ENCODE measurements at regions not wholly inside any gene's neighbourhood (a gene's known extent, or its start where the extent isn't known, plus 50 kb on each side); places are given as distances from the start of the nearest gene placed in this dataset.
"Not testable (repeated sequence)": the region's sequence is repeated elsewhere in the genome, so short reads cannot be mapped to it uniquely, and the experiment has no call there.

DNA sequence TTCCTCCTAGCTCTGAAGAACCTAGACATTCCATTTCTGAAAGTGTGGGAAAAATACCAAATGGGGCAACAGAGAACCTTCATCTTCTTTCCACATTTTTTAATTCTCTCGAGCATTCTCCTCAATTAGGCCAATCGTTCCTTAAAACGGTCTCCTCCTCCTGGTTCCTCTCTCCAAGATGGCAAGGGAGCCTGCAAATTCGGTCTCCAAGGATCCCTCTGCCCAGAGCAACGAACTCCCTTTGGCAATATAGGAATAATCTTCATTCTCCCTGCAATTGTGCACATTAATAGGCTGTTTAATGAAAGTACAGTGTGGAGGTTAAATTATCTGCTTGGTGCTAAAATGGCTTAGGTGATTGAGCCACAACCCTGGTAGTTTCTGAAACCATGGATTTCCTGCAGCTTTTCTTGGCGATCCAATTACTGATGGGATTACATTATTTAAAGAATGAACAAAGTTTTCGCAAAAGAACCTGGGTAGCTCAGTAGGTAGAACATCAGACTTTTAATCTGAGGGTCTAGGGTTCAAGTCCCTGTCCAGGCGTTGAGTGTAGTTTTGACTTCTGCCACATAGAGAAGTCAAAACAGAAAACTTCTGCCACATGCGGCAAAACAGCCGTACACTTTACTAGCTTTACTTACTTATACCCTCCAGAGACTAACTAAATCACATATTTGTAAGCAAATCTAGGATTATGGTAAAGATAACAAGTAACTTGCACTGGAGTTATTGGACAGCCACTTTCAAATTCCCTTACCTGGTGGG, 102.9 kb upstream of the ZNF184 start:
- DNase-seq = no peak

DNA sequence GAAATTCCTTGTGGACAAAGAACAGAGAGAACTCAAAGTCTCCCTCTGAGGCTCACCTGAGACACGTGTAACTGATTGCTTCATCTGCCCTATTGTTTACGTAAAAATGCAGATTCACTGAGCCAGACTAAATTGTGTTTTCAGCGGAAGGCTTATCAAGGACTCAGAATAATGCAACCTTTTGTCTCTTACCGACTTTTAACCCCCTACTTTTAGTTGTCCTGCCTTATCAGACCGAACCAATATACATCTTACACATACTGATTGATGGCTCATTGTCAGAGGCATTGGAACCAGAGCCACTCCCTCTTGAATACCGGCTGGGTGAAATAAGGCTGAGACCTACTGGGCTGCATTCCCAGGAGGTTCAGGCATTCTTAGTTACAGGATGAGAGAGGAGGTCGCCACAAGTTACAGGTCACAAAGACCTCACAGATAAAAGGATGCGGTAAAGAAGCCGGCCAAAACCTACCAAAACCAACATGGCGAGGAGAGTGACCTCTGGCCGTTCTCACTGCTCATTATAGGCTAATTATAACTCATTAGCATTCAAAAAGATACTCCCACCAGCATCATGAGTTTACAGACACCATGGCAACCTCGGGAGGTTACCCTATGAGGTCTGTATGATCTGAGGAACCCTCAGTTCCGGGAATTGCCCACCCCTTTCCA, 95.5 kb upstream of the ZNF184 start:
- no peak for DNase-seq

DNA sequence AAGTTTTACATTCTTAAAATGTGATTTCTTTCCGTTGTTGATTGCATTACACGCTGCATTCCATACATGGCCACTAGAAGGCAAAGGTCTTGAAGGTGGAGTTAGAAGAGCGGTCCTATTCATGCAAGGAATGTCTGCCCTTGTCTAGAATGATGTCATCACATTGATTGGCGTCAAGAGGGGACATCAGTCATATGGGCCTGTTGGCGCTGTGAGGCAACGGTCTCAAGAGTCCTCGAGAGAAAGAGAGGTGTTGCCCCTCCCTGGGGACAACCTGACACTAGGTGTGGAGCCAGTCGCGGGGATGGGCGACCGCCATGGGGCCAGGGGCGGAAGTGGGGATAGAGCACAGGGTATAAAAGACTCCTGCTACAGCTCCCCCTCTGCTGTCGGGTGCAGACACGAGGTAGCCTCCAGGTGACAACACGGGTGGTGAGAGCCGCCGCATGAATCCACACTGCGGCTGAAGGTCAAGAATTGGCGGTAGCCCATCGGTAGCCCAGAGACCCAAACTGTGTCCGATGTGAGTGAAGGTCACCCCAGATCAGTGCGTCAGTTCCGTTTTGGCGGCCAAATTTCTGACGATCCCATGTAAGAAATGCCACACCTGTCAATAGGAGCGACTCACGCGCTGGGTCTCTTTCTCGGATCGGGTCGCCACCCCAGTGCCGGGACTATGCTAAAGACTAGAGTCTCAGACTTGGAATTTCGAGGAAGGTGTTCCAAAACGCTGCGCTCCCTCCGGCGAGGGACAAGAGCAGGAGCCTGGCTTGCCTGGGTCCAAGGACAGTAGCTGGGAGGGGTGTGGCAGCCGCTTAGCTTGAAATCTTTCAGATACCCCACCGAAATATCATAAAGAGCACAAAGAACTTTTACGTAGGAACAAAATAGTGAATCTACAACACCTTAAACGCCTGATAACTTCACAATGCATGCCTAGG, 93.2 kb upstream of the ZNF184 start:
- no peak for DNase-seq

DNA sequence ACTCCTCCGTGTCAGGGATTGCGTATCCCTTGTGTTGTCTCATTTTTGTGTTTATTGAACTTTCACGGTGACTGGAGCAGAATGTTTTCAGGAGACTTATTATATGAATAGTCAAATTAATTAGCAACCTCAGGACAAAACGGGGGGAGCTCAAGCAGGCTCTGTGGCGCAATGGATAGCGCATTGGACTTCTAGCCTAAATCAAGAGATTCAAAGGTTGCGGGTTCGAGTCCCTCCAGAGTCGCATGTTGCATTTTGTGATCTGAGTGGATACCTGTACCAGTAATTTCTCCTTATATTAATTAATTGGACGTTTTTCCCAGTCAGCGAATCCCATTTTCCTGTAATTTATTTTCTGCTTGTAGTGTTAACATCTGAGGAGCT, 89.1 kb upstream of the ZNF184 start:
- no peak for DNase-seq

DNA sequence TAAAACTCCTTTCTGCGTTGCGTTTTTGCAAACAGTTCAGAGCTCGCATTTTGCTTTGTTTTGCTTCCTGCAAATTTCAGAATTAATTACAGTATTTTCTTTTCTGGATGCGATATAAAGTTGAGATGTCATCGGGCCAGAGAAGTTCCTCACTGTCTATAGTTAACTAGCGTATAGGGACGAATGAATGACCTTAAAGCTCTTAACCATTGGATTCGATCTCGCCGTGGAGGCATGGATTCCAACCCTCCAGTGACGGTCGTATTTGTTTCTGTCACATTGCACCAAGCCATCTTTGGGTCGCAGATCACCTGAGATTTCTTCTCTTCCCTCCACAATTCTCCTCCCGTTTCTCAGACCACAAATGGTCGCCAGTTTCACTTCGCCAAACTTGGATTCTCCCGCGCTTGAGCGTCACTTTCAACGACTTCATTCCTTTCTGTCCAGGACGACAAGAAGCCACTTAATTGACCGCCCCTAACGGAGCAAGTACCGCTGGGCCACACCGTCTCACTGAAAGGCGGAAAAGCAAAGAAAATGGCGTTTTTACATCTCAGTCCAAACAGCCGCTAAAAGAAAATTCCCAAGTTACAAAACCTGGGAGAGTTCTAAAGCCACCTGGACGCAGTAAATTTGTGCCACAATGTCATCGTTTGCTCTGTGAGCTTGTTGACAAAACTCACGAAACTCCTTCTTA, 85.3 kb upstream of the ZNF184 start:
- DNase-seq = no peak

DNA sequence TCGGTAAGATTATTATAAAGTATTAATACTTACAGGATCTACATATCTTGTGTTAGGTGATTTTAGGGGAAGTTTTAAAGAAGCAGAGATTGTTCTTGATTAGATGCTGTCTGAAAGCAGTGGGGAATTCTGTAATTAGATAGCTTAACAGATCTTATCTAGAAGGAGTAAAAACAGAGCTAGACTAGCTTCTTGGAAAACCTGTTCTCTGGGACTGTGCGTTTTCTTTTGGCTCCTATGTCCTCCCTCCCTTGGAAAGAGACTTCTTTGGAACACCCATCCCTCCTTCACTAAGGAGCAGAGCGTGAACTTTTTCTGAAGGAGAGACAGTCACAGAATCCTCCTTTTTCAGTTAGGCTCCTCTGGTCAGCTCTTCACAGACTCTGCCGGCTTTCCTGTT, 83.5 kb upstream of the ZNF184 start:
- DNase-seq = no peak

DNA sequence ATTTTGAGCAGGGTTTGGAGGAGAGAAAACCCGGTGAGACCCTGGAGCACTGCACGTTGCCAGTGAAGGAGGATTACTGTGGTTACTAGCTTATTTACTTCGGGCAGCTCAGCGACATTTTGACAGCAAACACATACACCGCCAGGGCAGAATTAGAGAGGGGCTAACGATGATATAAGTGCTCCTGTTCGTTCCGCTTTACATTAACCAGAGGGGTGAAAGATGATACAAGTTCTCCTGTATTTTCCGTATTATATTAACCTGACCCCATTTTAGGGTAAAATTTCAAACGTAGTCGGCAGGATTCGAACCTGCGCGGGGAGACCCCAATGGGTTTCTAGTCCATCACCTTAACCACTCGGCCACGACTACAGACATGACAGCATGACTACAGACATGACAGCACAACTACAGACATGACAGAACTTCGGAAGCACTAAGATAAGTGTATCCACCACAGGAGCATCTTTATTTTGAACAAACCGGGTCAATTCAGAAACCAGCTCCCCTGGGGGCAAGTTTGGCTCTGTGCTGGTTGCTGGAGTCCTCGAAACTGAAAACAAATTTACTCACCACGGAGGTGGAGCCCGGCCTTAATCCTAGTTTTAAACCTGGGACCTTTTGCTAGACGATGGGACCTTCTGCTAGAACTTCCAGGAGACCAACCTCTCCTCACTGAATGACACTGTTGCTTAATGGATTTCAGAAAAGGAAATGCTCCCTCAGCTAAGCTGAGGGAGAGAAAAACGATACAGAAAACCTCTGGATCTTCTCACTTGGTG, 80.4 kb upstream of the ZNF184 start:
- DNase-seq = no peak

DNA sequence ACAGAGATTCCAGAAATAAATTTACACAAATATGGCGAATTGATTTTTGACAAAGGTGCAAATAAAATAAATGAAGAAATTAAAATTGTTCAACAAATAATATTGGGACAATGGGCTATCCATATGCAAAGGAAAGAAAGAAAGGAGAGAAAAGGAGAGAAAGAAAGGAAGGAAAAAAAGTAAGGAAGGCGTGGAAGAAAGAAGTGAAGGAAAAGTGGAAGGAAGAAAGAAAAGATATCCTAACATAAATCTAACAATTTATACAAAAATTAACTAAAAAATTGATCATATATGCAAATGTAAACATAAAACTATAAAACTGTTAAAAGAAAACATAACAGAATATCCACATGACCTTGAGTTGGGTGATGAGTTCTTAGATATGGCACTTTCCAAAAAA, 78.7 kb upstream of the ZNF184 start:
- no peak for DNase-seq

DNA sequence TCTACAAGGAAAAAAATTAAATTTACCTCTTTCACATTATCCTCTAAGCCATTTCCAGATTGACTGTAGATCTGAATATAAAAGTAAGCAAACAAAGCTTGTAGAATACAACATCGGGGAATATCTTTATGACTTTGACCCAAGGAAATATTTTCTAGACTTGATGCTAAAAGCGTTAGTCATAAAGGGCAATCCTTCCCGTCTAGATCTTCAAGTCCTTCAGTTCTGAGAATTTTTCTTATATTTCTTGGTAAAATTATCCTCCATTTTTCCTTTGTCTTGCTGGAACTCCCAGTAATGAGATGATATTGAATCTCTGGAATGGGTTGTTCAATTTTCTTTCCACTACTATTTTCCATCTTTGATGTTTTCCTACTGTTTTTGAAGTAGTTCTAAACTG, 77.8 kb upstream of the ZNF184 start:
- no peak for DNase-seq

DNA sequence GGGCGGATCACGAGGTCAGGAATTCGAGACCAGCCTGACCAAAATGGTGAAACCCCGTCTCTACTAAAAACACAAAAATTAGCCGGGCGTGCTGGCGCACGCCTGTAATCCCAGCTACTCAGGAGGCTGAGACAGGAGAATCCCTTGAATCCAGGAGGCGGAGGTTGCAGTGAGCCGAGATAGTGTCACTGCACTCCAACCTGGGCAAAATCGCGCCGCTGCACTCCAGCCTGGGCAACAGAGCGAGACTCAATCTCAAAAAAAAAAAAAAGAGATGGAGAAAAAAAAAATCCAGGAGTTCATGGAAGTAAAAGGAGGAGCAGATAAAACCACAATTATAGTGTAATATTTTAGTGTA, 76.3 kb upstream of the ZNF184 start:
- DNase-seq = not testable (repeated sequence)

DNA sequence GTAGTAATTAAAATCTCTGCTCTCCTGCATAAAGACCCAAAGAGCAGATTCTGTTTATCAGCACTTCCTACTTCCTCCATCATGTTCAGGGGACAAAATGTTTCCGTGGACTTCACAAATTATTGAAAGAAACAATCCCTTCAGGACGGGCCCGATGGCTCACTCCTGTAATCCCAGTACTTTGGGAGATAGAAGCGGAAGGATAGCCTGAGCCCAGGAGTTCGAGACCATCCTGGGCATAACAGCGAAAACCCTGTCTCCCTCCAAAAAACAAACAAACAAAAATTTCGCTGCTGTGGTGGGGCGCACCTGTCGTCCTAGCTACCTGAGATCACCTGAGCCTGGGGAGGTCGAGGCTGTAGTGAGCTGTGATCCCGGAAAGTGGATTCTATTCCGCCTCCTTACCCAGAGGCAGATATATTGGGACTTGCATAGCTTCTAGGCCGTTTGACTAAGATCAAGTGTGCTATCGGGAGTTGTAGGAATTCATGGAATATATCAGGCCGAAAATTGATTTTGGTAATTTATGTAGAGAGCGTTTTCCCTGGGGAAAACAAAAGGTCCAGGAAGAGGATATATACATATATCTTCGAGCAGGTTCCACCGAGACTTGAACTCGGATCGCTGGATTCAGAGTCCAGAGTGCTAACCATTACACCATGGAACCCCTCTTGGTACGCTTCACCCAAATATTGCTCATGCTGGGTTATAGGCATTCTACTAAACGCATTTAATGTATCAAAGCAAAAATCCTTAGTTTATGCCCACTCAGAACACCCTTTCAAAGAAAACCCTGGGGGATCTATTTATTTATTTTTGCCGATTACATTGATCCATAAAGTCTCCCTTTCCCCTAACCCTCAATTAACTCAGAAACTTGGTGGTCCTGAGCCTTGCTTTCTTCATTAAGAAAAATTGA, 74.5 kb upstream of the ZNF184 start:
- peak; percentile 27 for DNase-seq

DNA sequence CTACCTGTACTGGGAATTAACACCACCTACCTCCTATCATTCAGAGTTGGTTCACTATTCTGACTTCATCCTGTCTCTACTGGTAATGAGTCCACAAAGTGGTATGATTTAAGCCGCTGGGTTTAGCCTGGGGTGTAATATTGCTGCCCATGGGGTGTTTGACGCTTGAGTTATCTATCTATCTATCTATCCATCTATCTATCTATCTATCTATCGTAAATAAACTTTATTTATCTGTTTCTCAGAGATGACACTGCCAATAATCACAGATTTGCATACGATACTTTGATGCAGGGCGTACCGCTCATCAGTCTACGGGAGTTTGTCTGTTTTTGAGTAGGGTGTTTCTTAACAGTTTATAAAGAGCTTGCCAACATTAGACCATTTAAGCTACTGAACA, 73.6 kb upstream of the ZNF184 start:
- no peak for DNase-seq

DNA sequence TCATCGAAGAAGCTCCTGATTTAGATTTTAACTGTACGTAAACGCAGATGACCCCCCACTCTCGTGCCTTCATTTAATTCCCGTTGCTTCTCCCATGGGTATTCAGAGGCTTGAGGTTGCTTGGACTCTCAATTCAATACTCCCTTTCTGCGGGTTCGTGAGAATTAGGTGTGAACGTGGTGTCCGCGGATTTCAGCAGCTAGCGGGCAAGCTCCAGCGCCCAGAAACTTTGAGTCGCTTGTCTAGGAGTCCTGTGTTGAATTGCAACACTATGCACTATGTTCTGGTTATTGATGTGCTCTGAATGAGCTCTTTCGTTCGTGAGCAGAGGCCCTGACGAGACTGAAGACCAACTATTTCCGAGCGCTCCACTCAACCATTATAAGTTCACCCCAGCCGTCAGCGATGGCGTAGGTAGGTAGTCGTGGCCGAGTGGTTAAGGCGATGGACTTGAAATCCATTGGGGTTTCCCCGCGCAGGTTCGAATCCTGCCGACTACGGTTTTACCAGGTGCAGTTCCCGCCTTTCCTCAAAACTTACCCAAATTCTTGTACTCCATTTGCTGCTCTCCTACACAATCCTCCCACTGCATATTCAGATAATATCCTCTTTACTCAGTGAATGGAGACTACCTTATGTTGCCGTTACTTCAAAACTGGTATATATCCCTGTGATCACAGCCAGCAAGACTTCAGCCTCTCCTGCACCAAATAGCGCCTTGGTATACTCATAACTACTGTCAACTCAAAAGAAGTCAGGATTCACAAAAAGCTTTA, 72.6 kb upstream of the ZNF184 start:
- no peak for DNase-seq

DNA sequence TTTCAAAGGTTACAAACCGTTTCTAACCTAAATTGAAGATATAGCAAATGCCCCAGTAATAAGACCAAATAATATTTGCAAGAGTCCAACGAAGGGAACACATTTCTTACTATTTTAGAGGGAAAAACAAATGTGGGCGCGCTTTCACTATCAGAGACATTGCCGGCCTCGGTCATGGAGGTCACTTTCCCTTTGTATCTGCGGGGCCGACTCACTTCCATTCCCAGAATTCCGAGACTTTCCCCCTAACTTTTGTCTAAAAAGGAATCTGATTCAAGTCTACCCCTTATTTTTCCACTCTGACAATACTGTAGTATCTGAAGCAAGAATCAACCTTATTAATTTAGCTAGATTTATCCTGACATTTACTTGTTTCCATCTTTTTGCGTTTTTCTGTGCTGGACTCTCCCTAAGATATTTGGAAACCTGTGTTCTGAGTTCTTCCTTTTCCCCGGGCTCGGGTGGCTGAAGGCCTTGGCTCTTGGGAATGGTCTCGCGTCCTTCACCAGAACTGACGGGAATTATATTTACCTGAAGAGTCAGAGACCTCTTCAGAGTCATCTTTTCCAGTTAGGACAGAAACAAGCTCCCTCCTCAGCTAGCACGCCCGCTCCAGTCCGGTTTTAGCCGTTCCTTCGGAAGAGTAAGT, 71.8 kb upstream of the ZNF184 start:
- no peak for DNase-seq

DNA sequence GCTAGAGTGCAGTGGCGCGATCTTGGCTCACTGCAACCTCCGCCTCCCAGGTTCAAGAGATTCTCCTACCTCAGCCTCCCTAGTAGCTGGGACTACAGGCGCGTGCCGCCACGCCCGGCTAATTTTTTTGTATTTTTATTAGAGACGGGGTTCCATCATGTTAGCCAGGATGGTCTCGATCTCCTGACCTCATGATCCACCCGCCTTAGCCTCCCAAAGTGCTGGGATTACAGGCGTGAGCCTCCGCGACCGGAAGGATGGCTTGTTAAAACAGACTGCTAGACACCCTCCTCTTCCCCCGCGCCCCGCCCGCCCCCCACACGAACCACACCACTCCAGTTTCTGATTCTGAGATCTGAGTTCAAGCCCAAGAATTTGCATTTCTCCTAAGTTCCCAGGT, 71.2 kb upstream of the ZNF184 start:
- not testable (repeated sequence) for DNase-seq

DNA sequence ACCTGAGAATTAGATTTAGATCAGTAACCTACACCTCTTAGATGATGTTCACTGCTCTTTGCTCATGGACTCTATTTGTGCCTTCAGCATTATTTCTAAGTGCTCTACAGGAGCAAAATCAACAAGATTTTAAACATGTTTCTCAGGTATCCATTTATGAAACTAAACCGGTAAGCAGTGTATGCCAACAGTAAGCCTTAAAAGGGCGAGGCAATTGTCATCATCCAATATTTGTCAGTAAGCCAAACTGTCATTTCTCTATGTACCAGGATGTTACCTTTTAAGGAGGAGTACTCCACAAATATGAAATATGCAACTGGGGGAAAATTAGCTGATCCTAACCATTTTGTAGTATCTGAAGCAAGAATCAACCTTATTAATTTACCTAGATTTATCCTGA, 69.6 kb upstream of the ZNF184 start:
- no peak for DNase-seq

DNA sequence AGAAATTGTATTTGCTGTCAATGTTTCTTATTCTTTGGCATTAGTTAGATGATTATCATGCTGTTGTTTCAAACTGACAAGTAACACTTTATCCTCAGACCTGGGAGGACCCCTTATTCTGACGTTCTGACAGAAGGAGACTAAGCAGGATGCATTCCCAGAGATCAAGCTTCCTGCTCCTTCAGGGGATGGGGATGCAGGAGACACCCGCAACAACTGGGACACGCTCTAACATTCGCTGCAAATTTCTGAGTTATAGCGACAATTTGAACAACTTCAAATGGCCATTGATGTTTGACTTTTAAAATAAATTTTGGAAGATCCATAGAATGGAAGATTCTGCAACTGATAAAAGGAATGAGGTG, 69.0 kb upstream of the ZNF184 start:
- DNase-seq = no peak

DNA sequence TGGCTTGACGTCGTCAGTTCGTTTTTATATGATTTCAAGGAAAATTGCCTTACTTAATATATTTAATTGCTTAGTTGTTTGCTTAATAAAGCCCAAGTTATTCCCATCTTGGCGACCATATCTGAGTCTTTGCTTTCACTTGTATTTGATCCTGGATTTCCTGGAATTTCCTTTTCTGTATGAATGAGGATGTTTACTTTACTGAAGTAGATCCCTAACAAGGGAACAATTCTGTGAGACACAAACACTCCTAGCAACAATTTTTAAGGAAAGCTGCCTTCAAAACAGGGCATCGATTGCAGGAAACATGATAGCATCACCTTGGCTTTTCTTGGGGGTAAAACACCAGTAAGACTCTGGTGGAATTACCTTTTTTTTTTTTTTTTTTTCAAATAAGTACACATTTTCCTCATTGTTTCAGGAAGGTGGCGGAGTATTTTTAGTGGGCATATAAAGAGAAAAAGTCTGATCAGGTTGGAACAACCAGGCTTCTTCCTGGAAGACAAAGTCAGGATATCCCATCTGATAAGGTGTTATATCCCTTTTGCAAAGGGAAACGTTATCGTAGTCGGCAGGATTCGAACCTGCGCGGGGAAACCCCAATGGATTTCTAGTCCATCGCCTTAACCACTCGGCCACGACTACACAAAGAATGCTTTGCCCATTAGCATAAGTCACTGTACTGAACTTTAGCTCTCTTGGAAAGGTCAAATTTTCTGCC, 68.5 kb upstream of the ZNF184 start:
- DNase-seq = no peak

DNA sequence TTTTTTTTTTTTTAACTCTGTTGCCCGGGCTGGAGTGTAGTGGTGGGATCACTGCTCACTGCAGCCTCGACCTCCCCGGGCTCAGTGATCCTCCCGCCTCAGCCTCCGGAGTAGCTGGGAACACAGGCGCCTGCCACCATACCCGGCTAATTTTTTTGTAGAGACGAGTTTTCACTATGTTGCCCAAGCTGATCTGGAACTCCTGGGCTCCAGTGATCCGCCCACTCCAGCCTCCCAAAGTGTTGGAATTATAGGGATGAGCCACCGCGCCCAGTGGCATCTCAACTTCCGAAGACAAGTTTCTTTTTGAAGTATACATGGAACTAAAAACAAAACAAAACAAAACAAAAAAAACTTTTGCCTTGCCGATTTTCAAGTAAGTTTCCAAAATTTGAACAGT, 66.6 kb upstream of the ZNF184 start:
- DNase-seq = no peak
